GM20000 (cell line): ENCODE measurements at regions not wholly inside any gene's neighbourhood (a gene's known extent, or its start where the extent isn't known, plus 50 kb on each side); places are given as distances from the start of the nearest gene placed in this dataset.

ENCODE experiments used
- DNase-seq: peaks from one replicate; pipeline ENCODE4 v3.0.0; 2012; ENCODE audit warnings: low spot score
- TF ChIP-seq, protein P1 (sequence below): IDR thresholded peaks from 2 replicates; pipeline ENCODE4 v1.5.1; 2012; ENCODE audit warnings: mild to moderate bottlenecking, control low read depth; ENCODE audit errors: extremely low read depth, missing control alignments

DNA sequence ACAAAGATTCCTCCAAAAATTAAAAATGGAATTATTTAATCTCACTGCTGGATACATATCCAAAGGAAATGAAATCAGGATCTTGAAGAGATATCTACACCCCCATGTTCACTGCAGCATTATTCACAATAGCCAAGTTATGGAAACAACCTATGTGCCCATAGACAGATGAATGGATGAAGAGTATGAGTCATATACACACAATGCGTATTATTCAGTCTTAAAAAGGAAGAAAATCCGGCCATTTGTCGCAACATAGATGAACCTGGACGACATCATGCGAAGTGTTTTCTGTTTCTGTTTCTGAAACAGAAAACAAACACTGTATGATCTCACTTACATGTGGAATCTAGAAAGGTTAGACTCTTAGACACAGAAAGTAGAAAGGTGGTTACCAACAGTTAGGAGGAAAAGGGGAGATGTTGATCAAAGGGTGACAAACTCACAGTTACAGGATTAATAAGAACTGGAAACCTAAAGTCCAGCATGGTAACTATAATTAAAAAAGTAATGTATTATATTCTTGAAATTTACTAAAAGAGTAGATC lies 87.8 kb upstream of the ERBB4 start:
- TF ChIP-seq, protein P1, sequence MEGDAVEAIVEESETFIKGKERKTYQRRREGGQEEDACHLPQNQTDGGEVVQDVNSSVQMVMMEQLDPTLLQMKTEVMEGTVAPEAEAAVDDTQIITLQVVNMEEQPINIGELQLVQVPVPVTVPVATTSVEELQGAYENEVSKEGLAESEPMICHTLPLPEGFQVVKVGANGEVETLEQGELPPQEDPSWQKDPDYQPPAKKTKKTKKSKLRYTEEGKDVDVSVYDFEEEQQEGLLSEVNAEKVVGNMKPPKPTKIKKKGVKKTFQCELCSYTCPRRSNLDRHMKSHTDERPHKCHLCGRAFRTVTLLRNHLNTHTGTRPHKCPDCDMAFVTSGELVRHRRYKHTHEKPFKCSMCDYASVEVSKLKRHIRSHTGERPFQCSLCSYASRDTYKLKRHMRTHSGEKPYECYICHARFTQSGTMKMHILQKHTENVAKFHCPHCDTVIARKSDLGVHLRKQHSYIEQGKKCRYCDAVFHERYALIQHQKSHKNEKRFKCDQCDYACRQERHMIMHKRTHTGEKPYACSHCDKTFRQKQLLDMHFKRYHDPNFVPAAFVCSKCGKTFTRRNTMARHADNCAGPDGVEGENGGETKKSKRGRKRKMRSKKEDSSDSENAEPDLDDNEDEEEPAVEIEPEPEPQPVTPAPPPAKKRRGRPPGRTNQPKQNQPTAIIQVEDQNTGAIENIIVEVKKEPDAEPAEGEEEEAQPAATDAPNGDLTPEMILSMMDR = no peak
- no peak for DNase-seq

DNA sequence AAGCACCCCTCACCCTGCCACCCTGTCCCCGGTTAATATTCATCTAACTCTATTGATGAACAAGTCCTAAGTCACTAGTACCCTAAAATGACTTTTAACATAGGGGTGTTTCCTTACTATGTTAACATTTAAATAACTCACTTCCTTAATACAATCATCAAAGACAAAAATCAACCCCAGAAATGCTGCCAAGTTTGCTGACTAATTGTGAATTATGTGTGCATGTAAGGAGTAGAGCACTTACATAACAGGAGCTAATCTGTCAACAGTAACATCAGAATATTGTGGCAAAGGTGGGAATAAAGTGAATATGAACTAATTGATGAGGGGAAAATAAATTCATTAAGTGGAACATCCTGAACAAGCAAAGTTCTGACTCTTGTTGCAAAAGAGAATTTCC lies 81.4 kb upstream of the ERBB4 start:
- DNase-seq = no peak
- TF ChIP-seq, protein P1 = no peak

DNA sequence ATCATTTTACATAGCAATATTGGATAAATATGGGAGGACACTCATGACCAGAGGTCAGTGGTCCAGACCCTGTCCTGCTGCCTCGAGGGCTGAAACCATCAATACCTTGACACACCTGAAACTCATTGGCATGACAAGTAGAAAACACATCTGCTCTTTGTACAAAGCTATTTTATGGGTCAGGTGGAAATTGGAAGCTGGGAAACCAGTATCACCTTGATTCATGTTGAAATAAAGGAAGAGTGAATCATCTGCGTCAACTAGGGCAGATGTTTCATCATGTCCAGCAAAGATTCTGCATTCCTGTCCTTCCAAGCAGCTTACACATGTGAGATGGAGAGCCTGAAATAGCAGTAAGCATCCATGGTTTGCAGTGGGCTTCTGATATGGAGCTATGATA lies 80.0 kb upstream of the ERBB4 start:
- TF ChIP-seq, protein P1 = no peak

DNA sequence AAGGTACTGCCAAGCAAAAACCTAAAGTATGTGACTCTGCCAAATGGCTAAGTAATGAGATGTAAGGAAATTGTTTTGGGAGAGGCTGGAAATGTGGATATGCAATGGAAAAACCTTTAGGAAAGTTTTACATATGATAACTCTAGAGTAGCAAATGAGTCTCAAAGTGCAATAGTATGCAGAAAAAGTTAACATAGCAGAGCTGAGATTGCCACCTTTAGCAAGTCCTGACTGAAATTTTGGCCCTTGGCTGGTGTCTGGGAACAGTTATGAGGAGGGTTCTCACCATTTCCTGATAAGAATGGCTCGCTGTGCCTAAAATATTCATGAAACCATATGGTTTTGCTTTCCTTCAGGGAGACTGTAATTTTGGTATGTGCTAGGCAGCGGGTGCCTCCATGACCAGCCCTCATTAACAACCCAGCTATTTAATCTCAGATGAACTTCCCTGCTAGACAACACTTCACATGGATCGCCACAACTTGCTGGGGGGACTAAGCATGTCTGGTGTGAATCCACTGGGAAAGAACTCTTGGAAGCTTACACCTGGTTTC lies 72.3 kb upstream of the ERBB4 start:
- TF ChIP-seq, protein P1 = no peak
- no peak for DNase-seq

More for the DNA sequence above, 80.0 kb upstream of the ERBB4 start:
- DNase-seq = no peak

DNA sequence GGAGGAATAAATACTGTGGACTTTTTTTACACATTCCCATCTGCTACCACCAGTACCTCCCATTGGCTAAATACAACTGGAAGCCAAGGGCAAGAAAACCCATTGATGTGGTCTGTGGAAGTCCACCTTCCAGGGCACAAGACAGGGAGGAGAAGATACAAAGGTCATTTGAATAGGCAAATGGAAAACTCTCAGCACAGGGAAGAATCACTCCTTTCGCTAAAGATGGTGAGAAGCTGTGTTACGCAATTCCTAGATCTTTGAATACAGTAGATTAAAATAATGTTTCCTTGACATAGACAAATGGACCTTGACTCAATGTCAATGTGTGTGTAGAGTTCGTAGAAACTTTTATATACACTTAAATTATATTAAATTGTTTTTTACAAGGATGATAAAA lies 70.9 kb upstream of the ERBB4 start:
- DNase-seq = no peak
- TF ChIP-seq, protein P1 = no peak

DNA sequence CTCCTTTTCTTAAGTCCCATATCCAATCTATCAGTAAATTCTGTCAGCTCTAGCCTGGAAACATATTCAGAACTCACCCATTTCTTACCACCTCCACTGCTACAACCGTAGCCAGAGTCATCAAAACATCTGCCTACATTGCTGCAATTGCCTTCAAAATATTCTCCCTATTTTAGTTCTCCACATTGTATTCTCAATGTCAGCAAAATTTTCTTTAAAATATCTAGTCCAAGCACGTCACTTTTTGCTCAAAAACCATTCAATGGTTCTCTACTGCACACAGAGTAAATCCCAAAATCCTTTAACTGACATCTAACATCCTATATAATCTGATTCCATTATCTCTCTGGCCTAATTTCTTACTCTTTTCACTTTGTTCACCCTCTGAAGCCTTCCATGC lies 68.5 kb upstream of the ERBB4 start:
- DNase-seq = no peak
- TF ChIP-seq, protein P1 = no peak

DNA sequence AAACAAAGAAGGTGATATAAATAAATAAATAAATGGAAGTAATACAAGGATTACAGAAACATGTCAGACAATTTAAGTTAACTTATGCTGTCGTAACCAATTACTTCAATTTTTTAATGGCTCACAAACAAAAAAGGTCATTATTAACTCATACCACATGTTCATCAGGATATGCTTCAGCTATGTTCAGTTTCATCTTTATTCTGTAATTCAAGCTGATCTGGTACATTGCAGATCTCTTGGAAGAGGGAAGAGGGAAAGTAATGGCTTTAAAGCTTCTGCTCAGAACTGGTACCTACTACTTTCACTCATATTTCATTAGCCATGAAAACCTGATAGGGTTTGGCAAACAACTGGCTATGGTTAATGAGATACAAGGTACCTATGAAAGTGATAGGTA lies 67.6 kb upstream of the ERBB4 start:
- TF ChIP-seq, protein P1 = no peak
- no peak for DNase-seq
